ENCODE measurements at regions not wholly inside any gene's neighbourhood (a gene's known extent, or its start where the extent isn't known, plus 50 kb on each side); places are given as distances from the start of the nearest gene placed in this dataset.
"Not testable (repeated sequence)": the region's sequence is repeated elsewhere in the genome, so short reads cannot be mapped to it uniquely, and the experiment has no call there.

GRCh38 chr6:155589190-155589589 lies 133.6 kb upstream of the NOX3 start:
- no peak for DNase-seq (ENCODE audit: low spot score)

- DNase-seq (ENCODE audit: low spot score), result no peak
Measured at GRCh38 chr6:155587817-155588216, 132.2 kb upstream of the NOX3 start.

- DNase-seq (ENCODE audit: low spot score), result no peak
Measured at GRCh38 chr6:155586090-155586489, 130.5 kb upstream of the NOX3 start.

GRCh38 chr6:155584006-155584405 lies 128.4 kb upstream of the NOX3 start:
- DNase-seq (ENCODE audit: low spot score), result no peak

- DNase-seq (ENCODE audit: low spot score), result no peak
Measured at GRCh38 chr6:155582016-155582991, 126.7 kb upstream of the NOX3 start.

- no peak for DNase-seq (ENCODE audit: low spot score)
Measured at GRCh38 chr6:155580904-155581303, 125.3 kb upstream of the NOX3 start.

- no peak for DNase-seq (ENCODE audit: low spot score)
Measured at GRCh38 chr6:155578251-155578650, 122.6 kb upstream of the NOX3 start.

GRCh38 chr6:155561966-155562364 lies 106.3 kb upstream of the NOX3 start:
- DNase-seq (ENCODE audit: low spot score), result no peak

- no peak for DNase-seq (ENCODE audit: low spot score)
Measured at GRCh38 chr6:155561257-155561965, 105.8 kb upstream of the NOX3 start.

GRCh38 chr6:155549928-155550327 lies 94.3 kb upstream of the NOX3 start:
- DNase-seq (ENCODE audit: low spot score), result no peak

GRCh38 chr6:155549028-155549798 lies 93.6 kb upstream of the NOX3 start:
- no peak for DNase-seq (ENCODE audit: low spot score)

GRCh38 chr6:155548576-155548975 lies 92.9 kb upstream of the NOX3 start:
- DNase-seq (ENCODE audit: low spot score), result no peak

GRCh38 chr6:155544677-155545076 lies 89.0 kb upstream of the NOX3 start:
- DNase-seq (ENCODE audit: low spot score), result no peak

GRCh38 chr6:155543166-155543847 lies 87.7 kb upstream of the NOX3 start:
- DNase-seq (ENCODE audit: low spot score), result no peak

- DNase-seq (ENCODE audit: low spot score), result peak; percentile 88
Measured at GRCh38 chr6:155542036-155542435, 86.4 kb upstream of the NOX3 start.

GRCh38 chr6:155538708-155539390 lies 83.2 kb upstream of the NOX3 start:
- DNase-seq (ENCODE audit: low spot score), result no peak

GRCh38 chr6:155534678-155535077 lies 79.0 kb upstream of the NOX3 start:
- DNase-seq (ENCODE audit: low spot score), result no peak

- DNase-seq (ENCODE audit: low spot score), result no peak
Measured at GRCh38 chr6:155530219-155530834, 74.7 kb upstream of the NOX3 start.

- DNase-seq (ENCODE audit: low spot score), result not testable (repeated sequence)
Measured at GRCh38 chr6:155529814-155530213, 74.2 kb upstream of the NOX3 start.

GRCh38 chr6:155528982-155529453 lies 73.4 kb upstream of the NOX3 start:
- DNase-seq (ENCODE audit: low spot score), result peak; percentile 75

- DNase-seq (ENCODE audit: low spot score), result no peak
Measured at GRCh38 chr6:155528335-155528734, 72.7 kb upstream of the NOX3 start.

Data from COLO829 (cell line).